Fibroblast of lung (primary cell): ENCODE measurements at regions not wholly inside any gene's neighbourhood (a gene's known extent, or its start where the extent isn't known, plus 50 kb on each side); places are given as distances from the start of the nearest gene placed in this dataset.

ENCODE experiments used
- DNase-seq, 2 donors: peaks; one replicate each; pipeline versions ENCODE4 v3.0.0 to v3.0.0-alpha.2; 2010; ENCODE audit warnings: low read depth in 2 of 2
- H2AFZ ChIP-seq: 2 replicates; pipeline ENCODE4 v1.5.1; 2012; ENCODE audit warnings: low read length, control low read depth, inconsistent platforms
- H3K27ac ChIP-seq: 2 replicates; pipeline ENCODE4 v1.5.1; 2011; ENCODE audit warnings: low read length, control low read depth; ENCODE audit not compliant: insufficient read depth
- H3K27me3 ChIP-seq: 2 replicates; pipeline ENCODE4 v1.5.1; 2011; ENCODE audit warnings: mild to moderate bottlenecking, low read length; ENCODE audit not compliant: control insufficient read depth, insufficient read depth
- H3K36me3 ChIP-seq: 2 replicates; pipeline ENCODE4 v1.5.1; 2011; ENCODE audit warnings: low read length; ENCODE audit not compliant: control insufficient read depth, insufficient read depth
- H3K4me1 ChIP-seq: 2 replicates; pipeline ENCODE4 v1.5.1; 2011; ENCODE audit warnings: low read length; ENCODE audit not compliant: control insufficient read depth, insufficient read depth; ENCODE audit errors: extremely low read depth
- H3K4me2 ChIP-seq: 2 replicates; pipeline ENCODE4 v1.5.1; 2011; ENCODE audit warnings: low read length, control low read depth; ENCODE audit not compliant: insufficient read depth; ENCODE audit errors: extremely low read depth
- H3K4me3 ChIP-seq, 4 experiments: fragments of 200-600 bp in 1 of 4; sonication (generic) in 1 of 4; replicated peaks in 1 of 4; 2 replicates each; pipeline ENCODE4 v1.5.1; 2011 to 2016; ENCODE audit warnings: low read length in 4 of 4, low read depth in 3 of 4, mild to moderate bottlenecking in 3 of 4, control low read depth in 2 of 4, inconsistent platforms in 1 of 4, mixed read lengths in 1 of 4; ENCODE audit not compliant: insufficient read depth in 1 of 4; ENCODE audit errors: control extremely low read depth in 1 of 4
- H3K79me2 ChIP-seq: 2 replicates; pipeline ENCODE4 v1.5.1; 2012; ENCODE audit warnings: mild to moderate bottlenecking, low read length, inconsistent platforms; ENCODE audit not compliant: control insufficient read depth, insufficient read depth
- H3K9ac ChIP-seq: 2 replicates; pipeline ENCODE4 v1.5.1; 2011; ENCODE audit warnings: mild to moderate bottlenecking, low read length, control low read depth; ENCODE audit not compliant: insufficient read depth
- H3K9me3 ChIP-seq: 2 replicates; pipeline ENCODE4 v1.5.1; 2012; ENCODE audit warnings: low read depth, low read length; ENCODE audit not compliant: control insufficient read depth, insufficient read depth
- H4K20me1 ChIP-seq: 2 replicates; pipeline ENCODE4 v1.5.1; 2011; ENCODE audit warnings: low read length; ENCODE audit not compliant: control insufficient read depth, insufficient read depth; ENCODE audit errors: extremely low read depth
- CTCF ChIP-seq, 2 donors: IDR thresholded peaks in 1 of 2; conservative IDR thresholded peaks in 1 of 2; 1 replicate in 1 of 2; 2 replicates in 1 of 2; pipeline ENCODE4 v1.5.1; 2011 to 2012; ENCODE audit warnings: low read length in 2 of 2, control low read depth in 1 of 2, inconsistent platforms in 1 of 2, low read depth in 1 of 2, mild to moderate bottlenecking in 1 of 2
- EZH2 ChIP-seq: IDR thresholded peaks from 2 replicates; pipeline ENCODE4 v1.5.1; 2012; ENCODE audit warnings: low read length, control low read depth, mild to moderate bottlenecking; ENCODE audit errors: missing control alignments

GRCh38 chr10:111209692-111210091 is 132.9 kb downstream of the ADRA2A start:
- Histone ChIP-seq H3K9me3 (no peaks in the 10 kb centered on the region), H3K27ac (no peak overlapping the region), H3K9ac (no peak overlapping the region)

GRCh38 chr10:111211241-111211640 is 134.4 kb downstream of the ADRA2A start:
- H2AFZ ChIP-seq = no peak overlapping the region
- no peak for DNase-seq
- no peak overlapping the region for H3K9ac ChIP-seq
- H4K20me1 ChIP-seq = no peaks in the 10 kb centered on the region
- H3K79me2 ChIP-seq = no peaks in the 10 kb centered on the region
- no peaks in the 10 kb centered on the region for H3K36me3 ChIP-seq
- no peaks in the 10 kb centered on the region for H3K4me1 ChIP-seq
- no peaks in the 10 kb centered on the region for H3K9me3 ChIP-seq
- TF ChIP-seq EZH2 (no peak), CTCF (conservative IDR thresholded peaks at IDR 0.05 in 1 of 2, IDR thresholded peaks at IDR 0.05 in 1 of 2; ENCODE audit: low read depth in 1 of 2, low read length in 2 of 2) (no peak)
- no peak overlapping the region for H3K27ac ChIP-seq
- H3K4me3 ChIP-seq = no peak overlapping the region
- H3K27me3 ChIP-seq = no peaks in the 10 kb centered on the region
- H3K4me2 ChIP-seq = no peak overlapping the region

More at GRCh38 chr10:111209692-111210091, 132.9 kb downstream of the ADRA2A start:
- no peaks in the 10 kb centered on the region for H3K36me3 ChIP-seq
- no peak for TF ChIP-seq CTCF (conservative IDR thresholded peaks at IDR 0.05 in 1 of 2, IDR thresholded peaks at IDR 0.05 in 1 of 2; ENCODE audit: low read depth in 1 of 2, low read length in 2 of 2)
- no peak for TF ChIP-seq EZH2
- H3K4me2 ChIP-seq = no peak overlapping the region
- H3K27me3 ChIP-seq = no peaks in the 10 kb centered on the region
- no peak for DNase-seq
- no peak overlapping the region for H2AFZ ChIP-seq
- no peaks in the 10 kb centered on the region for H3K79me2 ChIP-seq
- no peaks in the 10 kb centered on the region for H4K20me1 ChIP-seq
- no peak overlapping the region for H3K4me3 ChIP-seq
- no peaks in the 10 kb centered on the region for H3K4me1 ChIP-seq

- Histone ChIP-seq H3K4me2 (no peak overlapping the region), H4K20me1 (no peaks in the 10 kb centered on the region), H2AFZ (no peak overlapping the region), H3K79me2 (no peaks in the 10 kb centered on the region), H3K27ac (no peak overlapping the region), H3K9ac (no peak overlapping the region), H3K9me3 (no peaks in the 10 kb centered on the region), H3K27me3 (no peaks in the 10 kb centered on the region), H3K4me1 (no peaks in the 10 kb centered on the region), H3K36me3 (no peaks in the 10 kb centered on the region), H3K4me3 (no peak overlapping the region)
- TF ChIP-seq CTCF (conservative IDR thresholded peaks at IDR 0.05 in 1 of 2, IDR thresholded peaks at IDR 0.05 in 1 of 2; ENCODE audit: low read depth in 1 of 2, low read length in 2 of 2) (no peak), EZH2 (no peak)
- DNase-seq = peak in 1 of 2 donors; percentile 33
Measured at GRCh38 chr10:111211706-111212105, 134.9 kb downstream of the ADRA2A start.
